ENCODE measurements at regions not wholly inside any gene's neighbourhood (a gene's known extent, or its start where the extent isn't known, plus 50 kb on each side); places are given as distances from the start of the nearest gene placed in this dataset.

GRCh38 chrX:81054904-81055303, 146.8 kb downstream of the HMGN5 start:
- 79 to 100% (median 88%) methylated on average over 2 to 3 of the region's 3 CpGs for WGBS, 5 donors
- H3K4me3 ChIP-seq = no peak overlapping the region
- DNase-seq = no peak
- intact Hi-C loops (cut with DNase I; ENCODE audit: low total_unique reads) = no loop called here
- H3K36me3 ChIP-seq = no peaks in the 10 kb centered on the region
- no peak for TF ChIP-seq POLR2AphosphoS5 (IDR thresholded peaks at IDR 0.05)
- TF ChIP-seq, protein P1, sequence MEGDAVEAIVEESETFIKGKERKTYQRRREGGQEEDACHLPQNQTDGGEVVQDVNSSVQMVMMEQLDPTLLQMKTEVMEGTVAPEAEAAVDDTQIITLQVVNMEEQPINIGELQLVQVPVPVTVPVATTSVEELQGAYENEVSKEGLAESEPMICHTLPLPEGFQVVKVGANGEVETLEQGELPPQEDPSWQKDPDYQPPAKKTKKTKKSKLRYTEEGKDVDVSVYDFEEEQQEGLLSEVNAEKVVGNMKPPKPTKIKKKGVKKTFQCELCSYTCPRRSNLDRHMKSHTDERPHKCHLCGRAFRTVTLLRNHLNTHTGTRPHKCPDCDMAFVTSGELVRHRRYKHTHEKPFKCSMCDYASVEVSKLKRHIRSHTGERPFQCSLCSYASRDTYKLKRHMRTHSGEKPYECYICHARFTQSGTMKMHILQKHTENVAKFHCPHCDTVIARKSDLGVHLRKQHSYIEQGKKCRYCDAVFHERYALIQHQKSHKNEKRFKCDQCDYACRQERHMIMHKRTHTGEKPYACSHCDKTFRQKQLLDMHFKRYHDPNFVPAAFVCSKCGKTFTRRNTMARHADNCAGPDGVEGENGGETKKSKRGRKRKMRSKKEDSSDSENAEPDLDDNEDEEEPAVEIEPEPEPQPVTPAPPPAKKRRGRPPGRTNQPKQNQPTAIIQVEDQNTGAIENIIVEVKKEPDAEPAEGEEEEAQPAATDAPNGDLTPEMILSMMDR (IDR thresholded peaks at IDR 0.05 in 8 of 11, conservative IDR thresholded peaks at IDR 0.05 in 3 of 11) = no peak
- no peak for TF ChIP-seq POLR2A (IDR thresholded peaks at IDR 0.05)
- H3K27ac ChIP-seq = no peak overlapping the region
- no peaks in the 10 kb centered on the region for H3K4me1 ChIP-seq
- no peaks in the 10 kb centered on the region for H3K9me3 ChIP-seq
- peaks cover 0 to 6% (median 0%) of the 10 kb centered on the region in 7 donors for H3K27me3 ChIP-seq (replicated peaks in 1 of 7)

DNA sequence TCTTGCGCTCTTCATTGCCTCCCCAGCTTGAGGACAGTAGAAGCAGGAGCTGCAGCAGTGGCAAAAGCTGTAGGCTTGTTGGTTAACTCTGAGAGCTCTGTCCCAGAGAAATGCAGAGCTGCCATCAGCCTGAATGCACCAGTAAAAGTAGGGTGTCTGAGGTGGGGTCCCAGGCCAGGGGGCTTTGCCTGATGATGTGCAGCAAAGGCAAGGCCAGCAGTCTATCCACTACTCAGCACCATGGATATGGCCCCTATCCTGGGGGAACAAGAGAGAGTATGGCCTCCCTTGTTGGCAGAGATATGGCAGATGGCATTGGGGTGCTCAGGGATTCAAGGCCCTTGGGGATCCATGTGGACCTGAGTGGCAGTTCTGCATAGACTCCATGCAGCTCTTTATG, 180.2 kb downstream of the HMGN5 start:
- TF ChIP-seq, protein P1 (IDR thresholded peaks at IDR 0.05 in 8 of 11, conservative IDR thresholded peaks at IDR 0.05 in 3 of 11) = no peak
- no peak for TF ChIP-seq POLR2AphosphoS5 (IDR thresholded peaks at IDR 0.05)
- TF ChIP-seq POLR2A (IDR thresholded peaks at IDR 0.05) = no peak
- no peaks in the 10 kb centered on the region for H3K27me3 ChIP-seq (replicated peaks in 1 of 7)
- H3K27ac ChIP-seq = no peak overlapping the region
- H3K4me3 ChIP-seq = no peak overlapping the region
- intact Hi-C loops (cut with DNase I; ENCODE audit: low total_unique reads) = no loop called here
- H3K4me1 ChIP-seq = no peaks in the 10 kb centered on the region
- 80 to 95% (median 90%) methylated on average over 1 of the region's 1 CpG; no CpG with 5 or more reads in 1 of the 5 donors for WGBS, 5 donors
- H3K9me3 ChIP-seq = peaks cover 0 to 12% (median 0%) of the 10 kb centered on the region in 8 donors
- no peaks in the 10 kb centered on the region for H3K36me3 ChIP-seq
- peak; percentile 54 for DNase-seq

DNA sequence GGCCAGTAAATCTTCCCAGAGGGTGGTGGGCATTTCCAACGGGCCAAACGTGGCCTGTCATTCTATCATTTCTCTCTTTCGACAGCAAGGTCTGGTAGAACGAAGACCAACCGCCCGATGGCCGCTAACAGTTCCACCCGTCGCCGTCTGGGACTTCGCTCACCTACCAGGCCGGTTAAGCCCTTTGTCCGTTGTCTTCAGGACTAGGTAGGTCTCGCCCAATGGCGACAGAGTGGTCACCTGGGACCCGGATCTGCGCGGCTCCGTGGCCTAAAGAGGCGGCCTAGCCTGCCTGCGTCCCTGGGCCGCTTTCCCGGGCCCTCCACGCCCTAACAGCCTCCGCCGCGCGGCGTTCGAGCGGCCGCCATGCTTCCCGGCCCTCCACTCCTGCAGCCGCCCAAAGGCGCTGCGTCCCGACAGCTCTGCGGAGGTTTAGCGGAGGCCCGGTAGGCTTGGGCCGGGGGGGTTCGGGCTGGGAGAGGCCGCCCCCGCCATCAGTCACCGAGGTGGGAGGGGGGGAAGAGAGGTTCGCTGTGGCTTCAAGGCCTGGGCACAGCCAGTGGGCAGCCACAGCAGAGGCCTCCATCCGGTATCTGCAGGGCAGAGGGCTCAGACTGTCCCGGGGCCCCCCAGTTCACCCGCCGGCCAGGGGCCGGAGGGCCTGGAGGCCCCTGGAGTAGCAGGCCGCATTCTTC, 194.0 kb upstream of the BRWD3 start:
- no peaks in the 10 kb centered on the region for H3K27me3 ChIP-seq (replicated peaks in 1 of 7)
- DNase-seq = no peak
- 83 to 98% (median 94%) methylated on average over 25 to 52 of the region's 52 CpGs for WGBS, 5 donors
- peaks cover 0 to 3% (median 0%) of the 10 kb centered on the region in 8 donors for H3K9me3 ChIP-seq
- intact Hi-C loops (cut with DNase I; ENCODE audit: low total_unique reads) = no loop called here
- no peak overlapping the region for H3K4me3 ChIP-seq
- TF ChIP-seq POLR2AphosphoS5 (IDR thresholded peaks at IDR 0.05) = no peak
- TF ChIP-seq POLR2A (IDR thresholded peaks at IDR 0.05) = no peak
- TF ChIP-seq, protein P1 (IDR thresholded peaks at IDR 0.05 in 8 of 11, conservative IDR thresholded peaks at IDR 0.05 in 3 of 11) = no peak
- H3K4me1 ChIP-seq = no peaks in the 10 kb centered on the region
- no peak overlapping the region for H3K27ac ChIP-seq
- no peaks in the 10 kb centered on the region for H3K36me3 ChIP-seq

- DNase-seq = no peak
- no peak overlapping the region for H3K4me3 ChIP-seq
- no peaks in the 10 kb centered on the region for H3K36me3 ChIP-seq
- no peak for TF ChIP-seq POLR2A (IDR thresholded peaks at IDR 0.05)
- TF ChIP-seq, protein P1 (IDR thresholded peaks at IDR 0.05 in 8 of 11, conservative IDR thresholded peaks at IDR 0.05 in 3 of 11) = no peak
- no peak for TF ChIP-seq POLR2AphosphoS5 (IDR thresholded peaks at IDR 0.05)
- H3K27ac ChIP-seq = no peak overlapping the region
- no peaks in the 10 kb centered on the region for H3K9me3 ChIP-seq
- WGBS, 5 donors = 35 to 97% (median 86%) methylated on average over 2 of the region's 2 CpGs
- intact Hi-C loops (cut with DNase I; ENCODE audit: low total_unique reads) = no loop called here
- H3K27me3 ChIP-seq (replicated peaks in 1 of 7) = no peaks in the 10 kb centered on the region
- H3K4me1 ChIP-seq = no peaks in the 10 kb centered on the region
These were observed 174.4 kb upstream of the BRWD3 start for GRCh38 chrX:80984118-80984517.
